ENCODE measurements at regions not wholly inside any gene's neighbourhood (a gene's known extent, or its start where the extent isn't known, plus 50 kb on each side); places are given as distances from the start of the nearest gene placed in this dataset.

GRCh38 chr12:25308756-25309155 is 58.0 kb upstream of the KRAS start:
- TF ChIP-seq POLR2A (IDR thresholded peaks at IDR 0.05; ENCODE audit: low read depth, low read length) (no peak), POLR2AphosphoS5 (IDR thresholded peaks at IDR 0.05; ENCODE audit: low read depth, low read length) (no peak), SPI1 (IDR thresholded peaks at IDR 0.05; ENCODE audit: low read depth, low read length) (no peak), PAX5 (IDR thresholded peaks at IDR 0.05; ENCODE audit: insufficient read depth, low read length, severe bottlenecking) (no peak), POU2F2 (IDR thresholded peaks at IDR 0.05; ENCODE audit: low read depth, low read length) (no peak), TAF1 (IDR thresholded peaks at IDR 0.05; ENCODE audit: low read depth, low read length) (no peak)

All from GM12891 (cell line).